ENCODE measurements at regions not wholly inside any gene's neighbourhood (a gene's known extent, or its start where the extent isn't known, plus 50 kb on each side); places are given as distances from the start of the nearest gene placed in this dataset.

DNA sequence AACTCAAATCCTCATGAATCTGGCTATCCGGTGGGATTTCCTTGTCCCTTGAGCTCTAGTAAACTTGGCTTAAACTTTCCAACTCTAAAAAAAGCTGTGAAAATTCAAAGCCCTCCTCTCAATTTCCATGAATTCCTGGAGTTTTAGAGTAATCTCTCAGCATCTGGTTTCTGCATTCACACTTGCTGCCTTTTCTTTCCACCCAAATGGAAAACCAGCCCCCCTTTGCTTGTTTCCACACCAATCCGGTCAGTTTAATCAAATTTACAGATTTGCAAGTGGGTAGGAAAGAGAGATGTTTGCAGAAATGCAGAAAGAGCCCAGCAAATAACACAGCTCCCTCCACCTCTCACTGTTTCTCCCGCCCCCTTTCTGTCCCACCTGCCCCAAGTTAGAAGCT is 91.1 kb downstream of the ENC1 start:
- Histone ChIP-seq H2BK120ac (replicated peaks; ENCODE audit: low read depth, low read length) (no peak overlapping the region), H3K18ac (ENCODE audit: extremely low read depth, low read length) (no peak overlapping the region), H2AFZ (ENCODE audit: low read length) (no peak overlapping the region; the same call in 1 of the 2 replicates), H3K4me2 (ENCODE audit: insufficient read depth in 1 of 2, low read depth in 2 of 2, low read length in 2 of 2) (no peak overlapping the region), H2AK5ac (ENCODE audit: low read depth, low read length) (no peak overlapping the region), H3K9ac (replicated peaks in 1 of 4; ENCODE audit: extremely low read depth in 1 of 4, low read depth in 3 of 4, low read length in 3 of 4) (no peak overlapping the region), H3K79me2 (ENCODE audit: control insufficient read depth in 1 of 2, insufficient read depth in 2 of 2, low read length in 2 of 2) (no peaks in the 10 kb centered on the region), H3K56ac (replicated peaks; ENCODE audit: insufficient read length, low read depth, low read length) (no peak overlapping the region), H2BK15ac (ENCODE audit: low read length) (no peak overlapping the region), H3K9me3 (ENCODE audit: insufficient read depth in 2 of 2, low read depth in 1 of 2, low read length in 1 of 2) (no peaks in the 10 kb centered on the region), H3K14ac (ENCODE audit: insufficient read length) (no peak overlapping the region), H4K20me1 (replicated peaks in 1 of 2; ENCODE audit: control insufficient read depth in 1 of 2, insufficient read depth in 2 of 2, low read length in 2 of 2) (no peaks in the 10 kb centered on the region), H4K8ac (ENCODE audit: extremely low read depth, insufficient read depth, low read length) (no peak overlapping the region), H2BK12ac (ENCODE audit: low read depth, low read length) (no peak overlapping the region), H3K27me3 (replicated peaks in 1 of 4; ENCODE audit: control insufficient read depth in 3 of 4, extremely low read depth in 1 of 4, insufficient read depth in 3 of 4, low read length in 3 of 4) (peaks cover 0 to 3% (median 0%) of the 10 kb centered on the region in 4 experiments; a peak in 1 of 7 replicates), H3K23me2 (ENCODE audit: low read depth, low read length) (no peaks in the 10 kb centered on the region), H2BK5ac (ENCODE audit: low read depth, low read length) (no peak overlapping the region), H4K91ac (replicated peaks; ENCODE audit: insufficient read length, low read length) (no peak overlapping the region), H3K4me3 (ENCODE audit: extremely low read depth in 1 of 4, insufficient read depth in 2 of 4, low read depth in 3 of 4, low read length in 4 of 4) (no peak overlapping the region), H3K4ac (replicated peaks; ENCODE audit: insufficient read length, low read depth, low read length) (no peak overlapping the region), H4K5ac (ENCODE audit: insufficient read length, low read depth, low read length) (no peak overlapping the region), H3K4me1 (replicated peaks in 1 of 4; ENCODE audit: control insufficient read depth in 3 of 4, insufficient read depth in 4 of 4, low read length in 3 of 4) (peaks cover 0 to 6% (median 2%) of the 10 kb centered on the region in 4 experiments; a peak in 2 of 7 replicates), H3K79me1 (ENCODE audit: low read depth, low read length) (no peaks in the 10 kb centered on the region), H3K23ac (ENCODE audit: insufficient read length) (no peak overlapping the region), H2BK20ac (ENCODE audit: low read length) (no peak overlapping the region), H3K36me3 (ENCODE audit: control insufficient read depth in 2 of 4, insufficient read depth in 4 of 4, low read length in 3 of 4) (no peaks in the 10 kb centered on the region), H3K27ac (ENCODE audit: low read depth, low read length) (no peak overlapping the region)
- CTCF ChIA-PET (ENCODE audit: partially characterized antibody): no interaction called here
- DNase-seq (ENCODE audit: low read depth in 1 of 2, low spot score in 2 of 2): no peak
- FAIRE-seq: no peak
- WGBS, 2 experiments (ENCODE audit: extremely low coverage in 1 of 2, insufficient coverage in 1 of 2, insufficient read length in 1 of 2, insufficient replicate concordance in 2 of 2, low coverage in 1 of 2, low lambda C conversion rate in 2 of 2, missing lambda C conversion rate in 1 of 2): 84% methylated on average over 3 of the region's 3 CpGs; no CpG with 5 or more reads in 1 of the 2 experiments
- POLR2A ChIA-PET (ENCODE audit: partially characterized antibody): interaction anchor here (1.1 kb wide), 1 partner anchor 27 kb away, joined by 4 read pairs; no protein-coding TSS in a partner anchor
- TF ChIP-seq EGR1 (IDR thresholded peaks at IDR 0.05; ENCODE audit: borderline replicate concordance, low read depth, low read length): no peak
- TF ChIP-seq, protein P1, sequence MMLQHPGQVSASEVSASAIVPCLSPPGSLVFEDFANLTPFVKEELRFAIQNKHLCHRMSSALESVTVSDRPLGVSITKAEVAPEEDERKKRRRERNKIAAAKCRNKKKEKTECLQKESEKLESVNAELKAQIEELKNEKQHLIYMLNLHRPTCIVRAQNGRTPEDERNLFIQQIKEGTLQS (IDR thresholded peaks at IDR 0.05; ENCODE audit: insufficient read depth, low read depth, low read length): no peak
- no peak for TF ChIP-seq POLR2A (IDR thresholded peaks at IDR 0.05; ENCODE audit: control extremely low read depth in 1 of 2, low read depth in 2 of 2, low read length in 2 of 2)
- TF ChIP-seq SIRT6 (IDR thresholded peaks at IDR 0.05; ENCODE audit: low read length): no peak
- no peak for TF ChIP-seq SP4 (IDR thresholded peaks at IDR 0.05; ENCODE audit: low read length)
- no peak for TF ChIP-seq POU5F1 (IDR thresholded peaks at IDR 0.05; ENCODE audit: low read depth, low read length)
- no peak for TF ChIP-seq TAF7 (optimal IDR thresholded peaks at IDR 0.05; ENCODE audit: borderline replicate concordance, low read depth, low read length)
- no peak for TF ChIP-seq TCF12 (IDR thresholded peaks at IDR 0.05; ENCODE audit: low read depth, low read length)
- no peak for TF ChIP-seq MAFK (IDR thresholded peaks at IDR 0.05; ENCODE audit: low read depth, low read length)
- no peak for TF ChIP-seq RBBP5 (IDR thresholded peaks at IDR 0.05; ENCODE audit: borderline replicate concordance, low read depth, low read length)
- no peak for TF ChIP-seq CEBPB (IDR thresholded peaks at IDR 0.05; ENCODE audit: low read depth, low read length)
- TF ChIP-seq JUN (IDR thresholded peaks at IDR 0.05; ENCODE audit: low read depth, low read length): no peak
